Activated T-cell treated with anti-CD3 and anti-CD28 coated beads, Interleukin-2, amount 50 U/mL, for 48 hours (primary cell): ENCODE measurements at regions not wholly inside any gene's neighbourhood (a gene's known extent, or its start where the extent isn't known, plus 50 kb on each side); places are given as distances from the start of the nearest gene placed in this dataset.

Source experiments
- DNase-seq, 2 experiments: peaks; one replicate each; pipeline ENCODE4 v3.0.0-alpha.2; 2020

- DNase-seq, result no peak
Measured at GRCh38 chr17:74027444-74027843, 176.0 kb upstream of the RPL38 start.

- no peak for DNase-seq
Measured at GRCh38 chr17:74028354-74029116, 174.9 kb upstream of the RPL38 start.

GRCh38 chr17:74031316-74032090 lies 172.0 kb upstream of the RPL38 start:
- no peak for DNase-seq

GRCh38 chr17:74032222-74032621 lies 171.3 kb upstream of the RPL38 start:
- no peak for DNase-seq

- no peak for DNase-seq
Measured at GRCh38 chr17:74037320-74037719, 166.2 kb upstream of the RPL38 start.

- no peak for DNase-seq
Measured at GRCh38 chr17:74040291-74040690, 163.2 kb upstream of the RPL38 start.

- no peak for DNase-seq
Measured at GRCh38 chr17:74040729-74041128, 162.7 kb upstream of the RPL38 start.

- DNase-seq, result no peak
Measured at GRCh38 chr17:74041869-74042640, 161.4 kb upstream of the RPL38 start.

GRCh38 chr17:74042744-74043486 lies 160.6 kb upstream of the RPL38 start:
- DNase-seq, result peak; percentile 69 to 75

- DNase-seq, result no peak
Measured at GRCh38 chr17:74043976-74044375, 159.5 kb upstream of the RPL38 start.

- DNase-seq, result no peak
Measured at GRCh38 chr17:74045608-74046280, 157.7 kb upstream of the RPL38 start.

- DNase-seq, result no peak
Measured at GRCh38 chr17:74049167-74049966, 154.1 kb upstream of the RPL38 start.

- DNase-seq, result no peak
Measured at GRCh38 chr17:74049967-74050458, 153.5 kb upstream of the RPL38 start.

GRCh38 chr17:74051348-74051747 lies 152.1 kb upstream of the RPL38 start:
- no peak for DNase-seq

GRCh38 chr17:74052993-74053711 lies 150.3 kb upstream of the RPL38 start:
- DNase-seq, result no peak

GRCh38 chr17:74053712-74054078 lies 149.8 kb upstream of the RPL38 start:
- DNase-seq, result no peak

GRCh38 chr17:74054249-74054648 lies 149.2 kb upstream of the RPL38 start:
- no peak for DNase-seq

GRCh38 chr17:74055508-74056160 lies 147.8 kb upstream of the RPL38 start:
- DNase-seq, result no peak

- no peak for DNase-seq
Measured at GRCh38 chr17:74059479-74060240, 143.8 kb upstream of the RPL38 start.
